HG02938 (cell line): ENCODE measurements at regions not wholly inside any gene's neighbourhood (a gene's known extent, or its start where the extent isn't known, plus 50 kb on each side); places are given as distances from the start of the nearest gene placed in this dataset.
"Not testable (repeated sequence)": the region's sequence is repeated elsewhere in the genome, so short reads cannot be mapped to it uniquely, and the experiment has no call there.

ENCODE experiments used
- ATAC-seq: cut with Tn5 transposase; IDR thresholded peaks from one replicate; pipeline ENCODE4 v1.9.1; 2021; ENCODE audit warnings: mild to moderate bottlenecking, moderate library complexity; ENCODE audit not compliant: unreplicated experiment

GRCh38 chr11:38060920-38061319 lies 1462.9 kb upstream of the RAG2 start:
- no peak for ATAC-seq

GRCh38 chr11:38060136-38060535 lies 1462.1 kb upstream of the RAG2 start:
- no peak for ATAC-seq

- ATAC-seq = no peak
Observed at GRCh38 chr11:38046571-38047135, 1448.6 kb upstream of the RAG2 start.

- ATAC-seq = no peak
Observed at GRCh38 chr11:38043060-38043459, 1445.0 kb upstream of the RAG2 start.

GRCh38 chr11:38038777-38039176 lies 1440.7 kb upstream of the RAG2 start:
- ATAC-seq = no peak

- ATAC-seq = no peak
Observed at GRCh38 chr11:38019072-38019775, 1421.2 kb upstream of the RAG2 start.

- no peak for ATAC-seq
Observed at GRCh38 chr11:38014405-38014804, 1416.4 kb upstream of the RAG2 start.

- no peak for ATAC-seq
Observed at GRCh38 chr11:38013157-38013556, 1415.1 kb upstream of the RAG2 start.

- ATAC-seq = no peak
Observed at GRCh38 chr11:38011496-38011895, 1413.5 kb upstream of the RAG2 start.

- ATAC-seq = no peak
Observed at GRCh38 chr11:38009932-38010331, 1411.9 kb upstream of the RAG2 start.

- ATAC-seq = no peak
Observed at GRCh38 chr11:38006466-38006865, 1408.4 kb upstream of the RAG2 start.

- ATAC-seq = no peak
Observed at GRCh38 chr11:38005597-38005996, 1407.6 kb upstream of the RAG2 start.

- no peak for ATAC-seq
Observed at GRCh38 chr11:37999171-37999570, 1401.1 kb upstream of the RAG2 start.

- ATAC-seq = no peak
Observed at GRCh38 chr11:37995886-37996285, 1397.8 kb upstream of the RAG2 start.

GRCh38 chr11:37988031-37988430 lies 1390.0 kb upstream of the RAG2 start:
- ATAC-seq = no peak

GRCh38 chr11:37984991-37985390 lies 1387.0 kb upstream of the RAG2 start:
- ATAC-seq = no peak

GRCh38 chr11:37978647-37979046 lies 1380.6 kb upstream of the RAG2 start:
- no peak for ATAC-seq

GRCh38 chr11:37973941-37974340 lies 1375.9 kb upstream of the RAG2 start:
- no peak for ATAC-seq

- no peak for ATAC-seq
Observed at GRCh38 chr11:37972691-37973090, 1374.7 kb upstream of the RAG2 start.

- not testable (repeated sequence) for ATAC-seq
Observed at GRCh38 chr11:37969336-37969735, 1371.3 kb upstream of the RAG2 start.

GRCh38 chr11:37968148-37968547 lies 1370.1 kb upstream of the RAG2 start:
- no peak for ATAC-seq

GRCh38 chr11:37967635-37968034 lies 1369.6 kb upstream of the RAG2 start:
- ATAC-seq = no peak

GRCh38 chr11:37963440-37963839 lies 1365.4 kb upstream of the RAG2 start:
- no peak for ATAC-seq
